A673 (cell line): ENCODE measurements at regions not wholly inside any gene's neighbourhood (a gene's known extent, or its start where the extent isn't known, plus 50 kb on each side); places are given as distances from the start of the nearest gene placed in this dataset.
"Not testable (repeated sequence)": the region's sequence is repeated elsewhere in the genome, so short reads cannot be mapped to it uniquely, and the experiment has no call there.

ENCODE experiments used
- BruUV-seq: library from RNA; stranded (reverse); fragments of 400-500 nt; replicated peaks from 2 replicates; lab custom pipeline; 2021; lab: Mats Ljungman, UMichigan
- CTCF ChIA-PET: fragments of 300-600 bp; sonication (Branson Sonifier 250); formaldehyde crosslinking; loops from one replicate; lab custom pipeline; 2022; ENCODE audit warnings: antibody characterized with exemption; lab: Charles Lee
- POLR2A ChIA-PET: fragments of 300-600 bp; sonication (Branson Sonifier 250); formaldehyde crosslinking; loops from one replicate; lab custom pipeline; 2022; ENCODE audit warnings: antibody characterized with exemption; ENCODE audit not compliant: low non-redundant PET; lab: Charles Lee
- DNase-seq: peaks from one replicate; pipeline ENCODE4 v3.0.0-alpha.2; 2015; ENCODE audit warnings: low spot score
- H3K27ac ChIP-seq: fragments of 200-600 bp; sonication (generic); 2 replicates; pipeline ENCODE4 v1.5.1; 2016; ENCODE audit warnings: mixed run types, low read depth, mild to moderate bottlenecking, mixed read lengths, antibody characterized with exemption, low read length; ENCODE audit not compliant: poor library complexity, severe bottlenecking
- H3K27me3 ChIP-seq: fragments of 200-600 bp; sonication (generic); replicated peaks from 2 replicates; pipeline ENCODE4 v1.6.1; 2017; ENCODE audit warnings: mixed run types, low read depth, mild to moderate bottlenecking, mixed read lengths, antibody characterized with exemption, low read length; ENCODE audit not compliant: insufficient read depth, poor library complexity
- H3K36me3 ChIP-seq: fragments of 200-600 bp; sonication (generic); 2 replicates; pipeline ENCODE4 v1.6.1; 2016; ENCODE audit warnings: mixed run types, mild to moderate bottlenecking, mixed read lengths, antibody characterized with exemption, low read length; ENCODE audit not compliant: insufficient read depth, poor library complexity, severe bottlenecking
- H3K4me1 ChIP-seq: fragments of 200-600 bp; sonication (generic); 2 replicates; pipeline ENCODE4 v1.6.1; 2017; ENCODE audit warnings: mixed run types, mild to moderate bottlenecking, mixed read lengths, antibody characterized with exemption, low read length; ENCODE audit not compliant: insufficient read depth, poor library complexity, severe bottlenecking
- H3K4me3 ChIP-seq: fragments of 200-600 bp; sonication (generic); 2 replicates; pipeline ENCODE4 v1.5.1; 2016; ENCODE audit warnings: low read depth, mixed run types, mild to moderate bottlenecking, mixed read lengths, low read length; ENCODE audit not compliant: poor library complexity, severe bottlenecking
- H3K9me3 ChIP-seq: fragments of 200-600 bp; sonication (generic); 2 replicates; pipeline ENCODE4 v1.6.1; 2016; ENCODE audit warnings: mixed run types, low read depth, mild to moderate bottlenecking, mixed read lengths, antibody characterized with exemption, low read length; ENCODE audit not compliant: poor library complexity, severe bottlenecking
- CTCF ChIP-seq: fragments of 300-800, 200-600 bp; sonication (generic); conservative IDR thresholded peaks from 2 replicates; pipeline ENCODE4 v1.5.1; 2017; ENCODE audit warnings: low read depth, mild to moderate bottlenecking, antibody characterized with exemption, low read length, moderate library complexity, mixed read lengths
- EZH2 ChIP-seq: fragments of 200-600 bp; sonication (generic); IDR thresholded peaks from 2 replicates; pipeline ENCODE4 v1.6.1; 2017; ENCODE audit warnings: borderline replicate concordance, low read depth, mild to moderate bottlenecking, mixed read lengths, antibody characterized with exemption, low read length; ENCODE audit not compliant: poor library complexity, severe bottlenecking
- intact Hi-C: fragments of 100-400 bp; cut with micrococcal nuclease; formaldehyde crosslinking; loops from one replicate; pipeline ENCODE4 v1.10.0; 2022; ENCODE audit not compliant: unreplicated experiment

GRCh38 chr10:23780331-23780730 lies 341.5 kb downstream of the OTUD1 start:
- Histone ChIP-seq H3K4me3 (no peak overlapping the region), H3K4me1 (no peaks in the 10 kb centered on the region), H3K9me3 (no peaks in the 10 kb centered on the region), H3K27ac (no peak overlapping the region), H3K27me3 (no peaks in the 10 kb centered on the region), H3K36me3 (no peaks in the 10 kb centered on the region)
- POLR2A ChIA-PET, result no interaction called here
- BruUV-seq, result no TSS peak
- intact Hi-C loops, result no loop called here
- CTCF ChIA-PET, result no interaction called here
- DNase-seq, result no peak
- no peak for TF ChIP-seq EZH2
- TF ChIP-seq CTCF, result no peak

DNA sequence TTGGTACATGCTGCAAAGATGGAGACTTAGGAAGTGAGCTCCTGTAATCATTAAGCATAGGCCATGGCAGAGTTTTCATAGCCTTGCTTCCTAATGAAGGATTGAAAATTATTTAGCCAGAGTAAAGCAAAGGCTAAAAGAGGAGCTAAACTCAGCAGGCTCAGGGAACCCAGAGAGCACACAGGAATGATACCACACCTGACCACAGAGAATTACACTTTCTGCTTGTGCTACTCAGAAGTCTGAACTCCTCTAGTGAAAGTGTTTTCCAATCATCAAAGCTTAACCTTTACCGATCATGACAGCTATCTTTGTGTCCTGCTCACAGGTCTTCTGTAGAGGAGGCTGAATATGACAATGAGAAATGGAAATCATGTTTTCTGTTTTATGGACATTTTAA lies 347.7 kb downstream of the OTUD1 start:
- Histone ChIP-seq H3K4me3 (no peak overlapping the region), H3K36me3 (no peaks in the 10 kb centered on the region), H3K4me1 (no peaks in the 10 kb centered on the region), H3K27ac (no peak overlapping the region), H3K27me3 (no peaks in the 10 kb centered on the region), H3K9me3 (no peaks in the 10 kb centered on the region)
- TF ChIP-seq CTCF (no peak), EZH2 (no peak)
- intact Hi-C loops, result no loop called here
- POLR2A ChIA-PET, result no interaction called here
- DNase-seq, result no peak
- BruUV-seq, result no TSS peak
- CTCF ChIA-PET, result no interaction called here

- no TSS peak for BruUV-seq
- Histone ChIP-seq H3K36me3 (no peaks in the 10 kb centered on the region), H3K4me1 (no peaks in the 10 kb centered on the region), H3K27ac (no peak overlapping the region), H3K4me3 (no peak overlapping the region), H3K27me3 (no peaks in the 10 kb centered on the region), H3K9me3 (no peaks in the 10 kb centered on the region)
- CTCF ChIA-PET, result no interaction called here
- POLR2A ChIA-PET, result no interaction called here
- no peak for DNase-seq
- intact Hi-C loops, result no loop called here
- TF ChIP-seq CTCF (no peak), EZH2 (no peak)
These were observed 354.7 kb downstream of the OTUD1 start for GRCh38 chr10:23793577-23793976.

DNA sequence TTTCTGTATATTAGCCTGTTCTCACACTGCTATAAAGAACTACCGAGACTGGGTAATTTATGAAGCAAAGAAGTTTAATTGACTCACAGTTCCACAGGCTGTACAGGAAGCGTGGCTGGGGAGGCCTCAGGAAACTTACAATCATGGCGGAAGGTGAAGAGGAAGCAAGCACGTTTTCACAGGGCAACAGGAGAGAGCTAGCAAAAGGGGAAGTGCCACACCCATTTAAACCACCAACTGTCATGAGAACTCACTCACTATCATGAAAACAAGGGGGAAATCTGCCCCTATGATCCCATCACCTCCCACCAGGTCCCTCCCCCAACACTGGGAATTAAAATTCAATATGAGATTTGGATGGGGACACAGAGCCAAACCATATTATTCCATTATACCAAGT lies 358.6 kb downstream of the OTUD1 start:
- DNase-seq, POLR2A ChIA-PET, intact Hi-C loops, BruUV-seq, H3K27ac ChIP-seq, H3K9me3 ChIP-seq, CTCF ChIA-PET, H3K4me3 ChIP-seq, H3K27me3 ChIP-seq, H3K4me1 ChIP-seq, H3K36me3 ChIP-seq: not testable (repeated sequence)
